IMR-90 (cell line): ENCODE measurements at regions not wholly inside any gene's neighbourhood (a gene's known extent, or its start where the extent isn't known, plus 50 kb on each side); places are given as distances from the start of the nearest gene placed in this dataset.

Source experiments
- ATAC-seq: fragments of 200-7000 bp; cut with Tn5 transposase; 2 replicates; pipeline ENCODE4 v1.9.1; 2020; ENCODE audit warnings: low read depth, mild to moderate bottlenecking, moderate library complexity
- BruUV-seq: library from RNA; stranded (reverse); fragments of 400-500 nt; replicated peaks from 2 replicates; lab custom pipeline; 2021; lab: Mats Ljungman, UMichigan
- CTCF ChIA-PET: fragments of 300-600 bp; formaldehyde crosslinking; extraction: SDS; loops from one replicate; lab custom pipeline; 2021; ENCODE audit warnings: antibody characterized with exemption; lab: Yijun Ruan, JAX
- POLR2A ChIA-PET: fragments of 300-600 bp; sonication (Branson Sonifier 250); formaldehyde crosslinking; loops from one replicate; lab custom pipeline; 2022; ENCODE audit warnings: antibody characterized with exemption; ENCODE audit not compliant: unreplicated experiment; lab: Charles Lee
- DNase-seq: peaks from one replicate; pipeline ENCODE4 v3.0.0; 2013
- H2AFZ ChIP-seq: replicated peaks from 2 replicates; pipeline ENCODE3; 2013; ENCODE audit warnings: low read length, mild to moderate bottlenecking; ENCODE audit not compliant: poor library complexity
- H2AK5ac ChIP-seq: 2 replicates; pipeline ENCODE4 v1.6.1; 2013; ENCODE audit warnings: low read depth, low read length, inconsistent platforms
- H2AK9ac ChIP-seq: replicated peaks from 2 replicates; pipeline ENCODE3; 2013; ENCODE audit warnings: mild to moderate bottlenecking, low read depth, low read length, moderate library complexity; ENCODE audit not compliant: poor library complexity
- H2BK120ac ChIP-seq: 2 replicates; pipeline ENCODE4 v1.6.1; 2013; ENCODE audit warnings: low read depth, low read length, inconsistent platforms
- H2BK15ac ChIP-seq: 3 replicates; pipeline ENCODE4 v1.6.1; 2013; ENCODE audit warnings: low read depth, low read length, inconsistent platforms
- H2BK20ac ChIP-seq: 2 replicates; pipeline ENCODE4 v1.6.1; 2013; ENCODE audit warnings: low read depth, mild to moderate bottlenecking, inconsistent platforms, low read length, moderate library complexity
- H2BK5ac ChIP-seq: 2 replicates; pipeline ENCODE4 v1.6.1; 2013; ENCODE audit warnings: mild to moderate bottlenecking, low read depth, low read length, inconsistent platforms; ENCODE audit not compliant: poor library complexity, severe bottlenecking
- H3K14ac ChIP-seq: replicated peaks from 2 replicates; pipeline ENCODE4 v1.6.1; 2013; ENCODE audit warnings: low read depth, low read length, inconsistent platforms
- H3K18ac ChIP-seq: 2 replicates; pipeline ENCODE4 v1.6.1; 2013; ENCODE audit warnings: low read depth, low read length, control low read depth
- H3K23ac ChIP-seq: 2 replicates; pipeline ENCODE4 v1.6.1; 2013; ENCODE audit warnings: low read depth, low read length, inconsistent platforms
- H3K27ac ChIP-seq: 2 replicates; pipeline ENCODE4 v1.5.1; 2013; ENCODE audit warnings: mild to moderate bottlenecking, control low read depth, low read length; ENCODE audit not compliant: insufficient read depth
- H3K27me3 ChIP-seq: 2 replicates; pipeline ENCODE4 v1.6.1; 2013; ENCODE audit warnings: low read length; ENCODE audit not compliant: control insufficient read depth, insufficient read depth
- H3K36me3 ChIP-seq: 2 replicates; pipeline ENCODE4 v1.6.1; 2013; ENCODE audit warnings: low read length, mixed read lengths; ENCODE audit not compliant: control insufficient read depth, insufficient read depth
- H3K4ac ChIP-seq: 2 replicates; pipeline ENCODE4 v1.6.1; 2013; ENCODE audit warnings: low read depth, low read length, inconsistent platforms
- H3K4me1 ChIP-seq: 2 replicates; pipeline ENCODE4 v1.6.1; 2013; ENCODE audit warnings: low read length, mixed read lengths; ENCODE audit not compliant: control insufficient read depth, insufficient read depth
- H3K4me2 ChIP-seq: 2 replicates; pipeline ENCODE4 v1.6.1; 2013; ENCODE audit warnings: low read depth, mild to moderate bottlenecking, control low read depth, low read length, moderate library complexity
- H3K4me3 ChIP-seq: 2 replicates; pipeline ENCODE4 v1.5.1; 2013; ENCODE audit warnings: low read depth, mild to moderate bottlenecking, control low read depth, low read length, moderate library complexity; ENCODE audit not compliant: insufficient read depth
- H3K56ac ChIP-seq: 2 replicates; pipeline ENCODE4 v1.6.1; 2013; ENCODE audit warnings: low read length, inconsistent platforms; ENCODE audit not compliant: insufficient read depth; ENCODE audit errors: extremely low read depth
- H3K79me1 ChIP-seq, 2 experiments: 2 replicates each; pipeline ENCODE4 v1.6.1; 2013; ENCODE audit warnings: low read length in 2 of 2, inconsistent platforms in 1 of 2, low read depth in 1 of 2
- H3K9ac ChIP-seq: 2 replicates; pipeline ENCODE4 v1.6.1; 2013; ENCODE audit warnings: low read depth, low read length, control low read depth
- H3K9me1 ChIP-seq: 2 replicates; pipeline ENCODE4 v1.6.1; 2013; ENCODE audit warnings: low read length, inconsistent platforms; ENCODE audit not compliant: insufficient read depth
- H3K9me3 ChIP-seq: 2 replicates; pipeline ENCODE4 v1.6.1; 2013; ENCODE audit warnings: low read length; ENCODE audit not compliant: control insufficient read depth, insufficient read depth
- H4K20me1 ChIP-seq: 2 replicates; pipeline ENCODE4 v1.6.1; 2013; ENCODE audit warnings: low read length, inconsistent platforms; ENCODE audit not compliant: insufficient read depth
- H4K5ac ChIP-seq: 2 replicates; pipeline ENCODE4 v1.6.1; 2013; ENCODE audit warnings: mild to moderate bottlenecking, low read depth, low read length, control low read depth
- H4K8ac ChIP-seq, 2 experiments: 2 replicates each; pipeline ENCODE4 v1.6.1; 2013; ENCODE audit warnings: low read depth in 2 of 2, low read length in 2 of 2, control low read depth in 1 of 2, inconsistent platforms in 1 of 2
- H4K91ac ChIP-seq: 2 replicates; pipeline ENCODE4 v1.6.1; 2013; ENCODE audit warnings: low read depth, low read length, inconsistent platforms; ENCODE audit not compliant: insufficient read depth
- MAFK ChIP-seq: IDR thresholded peaks from 2 replicates; pipeline ENCODE4 v1.6.1; 2012; ENCODE audit warnings: low read depth, low read length, improper control_type of control experiment
- NFE2L2 ChIP-seq: fragments of 150-350 bp; IDR thresholded peaks from 2 replicates; pipeline ENCODE4 v1.6.1; 2016; ENCODE audit warnings: low read depth, mild to moderate bottlenecking, low read length
- WGBS, 2 experiments: methylation state at CpG; one replicate each; pipeline versions ENCODE4 v1.1.5 to v1.1.7; 2013; ENCODE audit warnings: missing lambda C conversion rate in 2 of 2; ENCODE audit not compliant: insufficient read length in 1 of 2; ENCODE audit errors: extremely low coverage in 2 of 2; 5-methylcytosine and 5-hydroxymethylcytosine counted together
- dilution Hi-C: fragments of 300-500 bp; cut with HindIII; formaldehyde crosslinking; loops from one replicate; pipeline ENCODE4 v1.14.3; 2018; ENCODE audit warnings: low sequenced_read_pairs; ENCODE audit not compliant: unreplicated experiment
- in situ Hi-C: fragments of 300-500 bp; cut with MboI; formaldehyde crosslinking; loops from 3 replicates; pipeline ENCODE4 v1.14.3; 2019; ENCODE audit warnings: low sequenced_read_pairs, inconsistent platforms, mixed read lengths
- intact Hi-C: fragments of 100-400 bp; cut with micrococcal nuclease; formaldehyde crosslinking; loops from 2 replicates; pipeline ENCODE4 v1.10.0; 2022

DNA sequence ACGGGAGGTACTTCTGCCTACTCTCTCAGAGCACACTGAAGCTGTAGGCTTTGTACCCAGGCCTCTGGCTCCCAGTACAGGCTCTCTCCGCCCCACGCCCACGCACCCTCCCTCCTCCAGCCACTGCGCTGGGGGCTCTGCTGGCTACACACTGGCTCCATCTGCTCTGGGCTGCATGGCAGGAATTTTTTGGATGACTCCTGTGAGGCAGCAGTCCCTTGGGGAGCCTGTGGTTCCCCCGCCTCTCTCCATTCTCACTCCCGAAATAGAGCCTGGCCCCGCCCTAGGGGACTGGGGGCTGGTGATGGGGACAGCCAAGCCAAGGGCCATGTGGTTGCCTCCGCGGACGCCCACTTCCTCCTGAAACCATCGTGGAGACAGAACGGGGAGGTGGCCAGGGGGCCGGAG lies 58.1 kb upstream of the ADRA2C start:
- CTCF ChIA-PET = no interaction called here
- in situ Hi-C loops (no loop called here), dilution Hi-C loops (no loop called here), intact Hi-C loops (no loop called here)
- Histone ChIP-seq H3K4me2 (no peak overlapping the region), H4K8ac (no peak overlapping the region), H3K18ac (no peak overlapping the region), H3K79me1 (no peaks in the 10 kb centered on the region), H2AK9ac (no peak overlapping the region), H3K56ac (no peak overlapping the region), H3K4me3 (no peak overlapping the region), H3K4me1 (no peaks in the 10 kb centered on the region), H2AK5ac (no peak overlapping the region), H3K9ac (no peak overlapping the region), H2BK5ac (no peak overlapping the region), H3K27me3 (peaks cover 42% of the 10 kb centered on the region), H2BK15ac (no peak overlapping the region), H3K4ac (no peak overlapping the region), H2BK20ac (no peak overlapping the region), H3K27ac (no peak overlapping the region), H2BK120ac (no peak overlapping the region), H3K14ac (no peak overlapping the region), H3K9me3 (no peaks in the 10 kb centered on the region), H2AFZ (no peak overlapping the region), H3K23ac (no peak overlapping the region), H4K20me1 (no peaks in the 10 kb centered on the region), H4K5ac (no peak overlapping the region), H3K9me1 (no peaks in the 10 kb centered on the region), H3K36me3 (no peaks in the 10 kb centered on the region), H4K91ac (no peak overlapping the region)
- no peak for ATAC-seq
- BruUV-seq = no TSS peak
- WGBS, 2 experiments = 74% methylated on average over 4 of the region's 14 CpGs; no CpG with 5 or more reads in 1 of the 2 experiments
- DNase-seq = no peak
- no peak for TF ChIP-seq MAFK
- TF ChIP-seq NFE2L2 = no peak
- POLR2A ChIA-PET = no interaction called here
